Mammary epithelial cell (primary cell): ENCODE measurements at regions not wholly inside any gene's neighbourhood (a gene's known extent, or its start where the extent isn't known, plus 50 kb on each side); places are given as distances from the start of the nearest gene placed in this dataset.
"Not testable (repeated sequence)": the region's sequence is repeated elsewhere in the genome, so short reads cannot be mapped to it uniquely, and the experiment has no call there.

Experiments
- EZH2 ChIP-seq: IDR thresholded peaks from 2 replicates; pipeline ENCODE4 v1.6.1; 2012; ENCODE audit warnings: low read length, inconsistent platforms, borderline replicate concordance
- TF ChIP-seq, protein P1 (sequence below), 2 donors: IDR thresholded peaks in 1 of 2; conservative IDR thresholded peaks in 1 of 2; 2 replicates each; pipeline ENCODE4 v1.5.1; 2011 to 2012; ENCODE audit warnings: inconsistent platforms in 2 of 2, low read length in 2 of 2, mild to moderate bottlenecking in 2 of 2, control low read depth in 1 of 2, low read depth in 1 of 2; ENCODE audit not compliant: insufficient read depth in 1 of 2; ENCODE audit errors: extremely low read depth in 1 of 2

DNA sequence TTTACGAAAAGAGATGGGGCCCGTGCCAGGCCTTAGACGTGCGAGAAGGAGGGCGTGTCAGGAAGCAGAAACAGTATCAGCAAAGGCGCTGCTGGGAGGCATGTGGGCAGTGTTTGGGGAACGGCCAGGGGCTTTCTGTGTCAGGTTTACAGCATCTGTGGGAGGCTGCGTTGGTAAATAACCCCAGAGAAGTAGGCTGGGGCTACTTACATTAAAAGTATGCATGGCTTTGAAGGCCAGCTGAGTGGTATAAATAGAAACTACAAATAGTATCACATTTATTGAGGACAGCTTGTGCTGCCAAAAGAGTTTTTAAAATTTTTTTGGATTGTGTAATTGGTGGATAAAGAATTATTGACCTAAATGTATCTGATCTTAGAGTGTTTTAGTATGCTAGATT is 54.8 kb upstream of the PROP1 start:
- TF ChIP-seq, protein P1, sequence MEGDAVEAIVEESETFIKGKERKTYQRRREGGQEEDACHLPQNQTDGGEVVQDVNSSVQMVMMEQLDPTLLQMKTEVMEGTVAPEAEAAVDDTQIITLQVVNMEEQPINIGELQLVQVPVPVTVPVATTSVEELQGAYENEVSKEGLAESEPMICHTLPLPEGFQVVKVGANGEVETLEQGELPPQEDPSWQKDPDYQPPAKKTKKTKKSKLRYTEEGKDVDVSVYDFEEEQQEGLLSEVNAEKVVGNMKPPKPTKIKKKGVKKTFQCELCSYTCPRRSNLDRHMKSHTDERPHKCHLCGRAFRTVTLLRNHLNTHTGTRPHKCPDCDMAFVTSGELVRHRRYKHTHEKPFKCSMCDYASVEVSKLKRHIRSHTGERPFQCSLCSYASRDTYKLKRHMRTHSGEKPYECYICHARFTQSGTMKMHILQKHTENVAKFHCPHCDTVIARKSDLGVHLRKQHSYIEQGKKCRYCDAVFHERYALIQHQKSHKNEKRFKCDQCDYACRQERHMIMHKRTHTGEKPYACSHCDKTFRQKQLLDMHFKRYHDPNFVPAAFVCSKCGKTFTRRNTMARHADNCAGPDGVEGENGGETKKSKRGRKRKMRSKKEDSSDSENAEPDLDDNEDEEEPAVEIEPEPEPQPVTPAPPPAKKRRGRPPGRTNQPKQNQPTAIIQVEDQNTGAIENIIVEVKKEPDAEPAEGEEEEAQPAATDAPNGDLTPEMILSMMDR (conservative IDR thresholded peaks at IDR 0.05 in 1 of 2, IDR thresholded peaks at IDR 0.05 in 1 of 2; ENCODE audit: extremely low read depth in 1 of 2, insufficient read depth in 1 of 2, low read depth in 1 of 2, low read length in 2 of 2), result not testable (repeated sequence)
- TF ChIP-seq EZH2, result not testable (repeated sequence)
